ENCODE measurements at regions not wholly inside any gene's neighbourhood (a gene's known extent, or its start where the extent isn't known, plus 50 kb on each side); places are given as distances from the start of the nearest gene placed in this dataset.
A peak's percentile ranks its signal among the peaks of the same experiment; 100 is the strongest.

DNA sequence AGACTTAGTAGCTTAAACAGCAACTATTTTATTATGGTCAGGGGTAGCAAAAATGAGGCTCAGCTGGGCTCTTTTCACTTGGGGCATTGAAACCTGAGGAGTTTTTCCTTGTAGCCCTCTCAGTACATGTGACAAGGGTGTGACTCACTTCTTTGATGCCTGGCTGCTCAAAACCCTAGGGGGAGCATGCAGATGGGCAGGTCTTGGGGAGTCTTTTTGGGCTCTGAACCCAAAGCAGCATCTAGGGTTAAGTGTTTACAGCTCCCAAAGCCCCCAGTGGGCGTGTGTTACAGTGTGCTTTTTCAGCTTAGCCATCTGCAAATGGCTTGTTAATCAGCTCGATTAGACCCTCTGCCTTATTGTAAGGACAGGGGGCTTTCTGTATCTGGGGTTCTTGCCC is 1752.7 kb downstream of the PCDH7 start:
- H2AFZ ChIP-seq, result no peak overlapping the region
- no peak overlapping the region for H3K4me3 ChIP-seq
- no peak overlapping the region for H3K27ac ChIP-seq
- H3K79me2 ChIP-seq, result no peaks in the 10 kb centered on the region
- no peaks in the 10 kb centered on the region for H4K20me1 ChIP-seq (ENCODE audit: insufficient read depth, poor library complexity, severe bottlenecking)
- H3K27me3 ChIP-seq, result no peaks in the 10 kb centered on the region
- no peaks in the 10 kb centered on the region for H3K9me2 ChIP-seq (replicated peaks; ENCODE audit: insufficient read depth)
- H3K9me3 ChIP-seq (ENCODE audit: low read depth), result no peaks in the 10 kb centered on the region
- no peaks in the 10 kb centered on the region for H3K36me3 ChIP-seq (replicated peaks; ENCODE audit: insufficient read depth, low read depth)
- 71% methylated on average over 2 of the region's 2 CpGs for WGBS (ENCODE audit: low lambda C conversion rate, missing lambda C conversion rate)
- peaks cover 18% of the 10 kb centered on the region for H3K4me1 ChIP-seq (ENCODE audit: insufficient read depth)
- TF ChIP-seq EZH2phosphoT487 (IDR thresholded peaks at IDR 0.05; ENCODE audit: low read depth, severe bottlenecking, unreplicated experiment) (no peak), EZH2 (IDR thresholded peaks at IDR 0.05; ENCODE audit: borderline replicate concordance) (no peak)
- TF ChIP-seq, protein P1, sequence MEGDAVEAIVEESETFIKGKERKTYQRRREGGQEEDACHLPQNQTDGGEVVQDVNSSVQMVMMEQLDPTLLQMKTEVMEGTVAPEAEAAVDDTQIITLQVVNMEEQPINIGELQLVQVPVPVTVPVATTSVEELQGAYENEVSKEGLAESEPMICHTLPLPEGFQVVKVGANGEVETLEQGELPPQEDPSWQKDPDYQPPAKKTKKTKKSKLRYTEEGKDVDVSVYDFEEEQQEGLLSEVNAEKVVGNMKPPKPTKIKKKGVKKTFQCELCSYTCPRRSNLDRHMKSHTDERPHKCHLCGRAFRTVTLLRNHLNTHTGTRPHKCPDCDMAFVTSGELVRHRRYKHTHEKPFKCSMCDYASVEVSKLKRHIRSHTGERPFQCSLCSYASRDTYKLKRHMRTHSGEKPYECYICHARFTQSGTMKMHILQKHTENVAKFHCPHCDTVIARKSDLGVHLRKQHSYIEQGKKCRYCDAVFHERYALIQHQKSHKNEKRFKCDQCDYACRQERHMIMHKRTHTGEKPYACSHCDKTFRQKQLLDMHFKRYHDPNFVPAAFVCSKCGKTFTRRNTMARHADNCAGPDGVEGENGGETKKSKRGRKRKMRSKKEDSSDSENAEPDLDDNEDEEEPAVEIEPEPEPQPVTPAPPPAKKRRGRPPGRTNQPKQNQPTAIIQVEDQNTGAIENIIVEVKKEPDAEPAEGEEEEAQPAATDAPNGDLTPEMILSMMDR (IDR thresholded peaks at IDR 0.05; ENCODE audit: poor library complexity), result no peak
- no peak for DNase-seq (ENCODE audit: low spot score)
- H3K4me2 ChIP-seq, result no peak overlapping the region

DNA sequence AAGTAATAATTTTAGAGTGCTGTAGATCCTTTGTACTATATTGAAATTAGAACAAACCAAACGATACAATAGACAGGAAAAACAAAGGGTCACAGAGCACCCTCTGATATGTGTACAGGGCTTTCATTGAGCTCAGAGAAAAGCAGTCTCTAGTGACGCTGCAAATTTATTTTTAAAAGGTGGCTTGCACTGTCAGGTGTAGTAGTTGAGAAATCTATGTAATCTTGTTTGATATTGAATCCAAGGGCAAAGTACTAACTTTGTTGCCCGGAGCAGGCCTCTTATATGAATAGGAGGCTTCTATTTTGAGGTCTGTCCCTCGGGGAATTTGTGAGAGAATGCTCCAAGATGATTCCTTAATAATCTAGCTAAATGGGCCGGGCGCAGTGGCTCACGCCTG is 1755.5 kb downstream of the PCDH7 start:
- Histone ChIP-seq H3K4me1 (ENCODE audit: insufficient read depth) (peaks cover 7% of the 10 kb centered on the region), H2AFZ (no peak overlapping the region), H3K4me3 (no peak overlapping the region), H3K79me2 (no peaks in the 10 kb centered on the region), H3K27me3 (no peaks in the 10 kb centered on the region), H3K9me3 (ENCODE audit: low read depth) (no peaks in the 10 kb centered on the region), H3K9me2 (replicated peaks; ENCODE audit: insufficient read depth) (no peaks in the 10 kb centered on the region), H3K4me2 (no peak overlapping the region), H4K20me1 (ENCODE audit: insufficient read depth, poor library complexity, severe bottlenecking) (no peaks in the 10 kb centered on the region), H3K36me3 (replicated peaks; ENCODE audit: insufficient read depth, low read depth) (no peaks in the 10 kb centered on the region), H3K27ac (no peak overlapping the region)
- TF ChIP-seq, protein P1 (IDR thresholded peaks at IDR 0.05; ENCODE audit: poor library complexity), result no peak
- TF ChIP-seq EZH2phosphoT487 (IDR thresholded peaks at IDR 0.05; ENCODE audit: low read depth, severe bottlenecking, unreplicated experiment) (no peak), EZH2 (IDR thresholded peaks at IDR 0.05; ENCODE audit: borderline replicate concordance) (no peak)
- no peak for DNase-seq (ENCODE audit: low spot score)
- WGBS (ENCODE audit: low lambda C conversion rate, missing lambda C conversion rate), result 91% methylated on average over 7 of the region's 7 CpGs

DNA sequence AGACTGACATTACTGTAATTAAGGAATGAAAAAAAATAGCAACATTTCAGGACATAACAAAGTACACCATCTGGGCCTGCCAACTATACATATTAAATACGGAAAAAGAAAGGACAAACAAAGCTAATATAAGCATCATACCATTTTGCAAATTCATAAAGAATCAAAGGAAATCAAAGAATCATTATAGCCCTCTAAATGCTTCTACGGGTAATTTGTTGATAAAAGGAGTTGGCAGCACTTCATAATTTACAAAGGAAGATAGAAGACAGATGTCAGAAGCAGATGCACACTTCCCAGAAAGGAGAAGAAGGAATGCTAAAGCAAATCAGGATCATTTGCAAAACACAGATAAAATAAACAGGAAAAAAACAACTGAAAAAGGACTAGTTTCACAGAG is 1757.3 kb downstream of the PCDH7 start:
- peaks cover 7% of the 10 kb centered on the region for H3K4me1 ChIP-seq (ENCODE audit: insufficient read depth)
- TF ChIP-seq, protein P1 (IDR thresholded peaks at IDR 0.05; ENCODE audit: poor library complexity), result no peak
- TF ChIP-seq EZH2 (IDR thresholded peaks at IDR 0.05; ENCODE audit: borderline replicate concordance) (no peak), EZH2phosphoT487 (IDR thresholded peaks at IDR 0.05; ENCODE audit: low read depth, severe bottlenecking, unreplicated experiment) (no peak)
- no peak overlapping the region for H3K27ac ChIP-seq
- no peaks in the 10 kb centered on the region for H3K79me2 ChIP-seq
- H3K9me2 ChIP-seq (replicated peaks; ENCODE audit: insufficient read depth), result no peaks in the 10 kb centered on the region
- no peak overlapping the region for H2AFZ ChIP-seq
- H4K20me1 ChIP-seq (ENCODE audit: insufficient read depth, poor library complexity, severe bottlenecking), result no peaks in the 10 kb centered on the region
- no peaks in the 10 kb centered on the region for H3K9me3 ChIP-seq (ENCODE audit: low read depth)
- H3K27me3 ChIP-seq, result no peaks in the 10 kb centered on the region
- 39% methylated on average over 2 of the region's 2 CpGs for whole genome bisulfite sequencing (ENCODE audit: low lambda C conversion rate, missing lambda C conversion rate)
- H3K36me3 ChIP-seq (replicated peaks; ENCODE audit: insufficient read depth, low read depth), result no peaks in the 10 kb centered on the region
- H3K4me2 ChIP-seq, result peak overlapping the region; percentile 38
- H3K4me3 ChIP-seq, result no peak overlapping the region
- no peak for DNase-seq (ENCODE audit: low spot score)

DNA sequence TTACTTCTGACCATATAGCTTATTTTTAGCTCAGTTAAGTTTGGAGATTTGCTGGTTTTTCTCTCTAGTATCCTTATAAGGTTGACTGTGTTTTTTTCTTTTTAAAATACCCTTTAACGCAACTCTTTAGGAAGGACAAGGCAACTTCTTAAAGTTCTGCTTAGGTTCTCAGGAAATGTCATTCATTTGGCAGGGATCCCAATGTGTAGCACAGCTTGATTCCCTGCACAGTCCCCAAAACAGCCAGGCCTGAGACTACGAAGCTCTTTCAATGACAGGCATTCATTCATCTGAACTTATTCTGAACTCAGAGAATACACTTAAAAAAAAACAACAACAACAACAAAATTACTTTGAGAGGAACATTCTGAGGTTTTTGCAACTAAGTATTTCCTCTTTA is 1765.8 kb downstream of the PCDH7 start:
- no peak for TF ChIP-seq EZH2phosphoT487 (IDR thresholded peaks at IDR 0.05; ENCODE audit: low read depth, severe bottlenecking, unreplicated experiment)
- TF ChIP-seq, protein P1 (IDR thresholded peaks at IDR 0.05; ENCODE audit: poor library complexity), result no peak
- TF ChIP-seq EZH2 (IDR thresholded peaks at IDR 0.05; ENCODE audit: borderline replicate concordance), result no peak
- Histone ChIP-seq H3K27me3 (no peaks in the 10 kb centered on the region), H3K4me2 (no peak overlapping the region), H3K36me3 (replicated peaks; ENCODE audit: insufficient read depth, low read depth) (no peaks in the 10 kb centered on the region), H3K27ac (no peak overlapping the region), H3K9me3 (ENCODE audit: low read depth) (no peaks in the 10 kb centered on the region), H4K20me1 (ENCODE audit: insufficient read depth, poor library complexity, severe bottlenecking) (no peaks in the 10 kb centered on the region), H3K79me2 (no peaks in the 10 kb centered on the region), H3K4me3 (no peak overlapping the region), H3K4me1 (ENCODE audit: insufficient read depth) (no peaks in the 10 kb centered on the region), H2AFZ (no peak overlapping the region), H3K9me2 (replicated peaks; ENCODE audit: insufficient read depth) (no peaks in the 10 kb centered on the region)
- DNase-seq (ENCODE audit: low spot score), result no peak
- WGBS (ENCODE audit: low lambda C conversion rate, missing lambda C conversion rate), result 66% methylated on average over 2 of the region's 2 CpGs
